ENCODE measurements at regions not wholly inside any gene's neighbourhood (a gene's known extent, or its start where the extent isn't known, plus 50 kb on each side); places are given as distances from the start of the nearest gene placed in this dataset.

- TF ChIP-seq CTCF (IDR thresholded peaks at IDR 0.05), result no peak
Observed at GRCh38 chr1:232897949-232898465, 52.4 kb upstream of the NTPCR start.

GRCh38 chr1:232899268-232899667 is 51.1 kb upstream of the NTPCR start:
- no peak for TF ChIP-seq CTCF (IDR thresholded peaks at IDR 0.05)

GRCh38 chr1:232899839-232900238 is 50.6 kb upstream of the NTPCR start:
- TF ChIP-seq CTCF (IDR thresholded peaks at IDR 0.05), result no peak

Measured in LNCAP (cell line).